K562 (cell line): ENCODE measurements at regions not wholly inside any gene's neighbourhood (a gene's known extent, or its start where the extent isn't known, plus 50 kb on each side); places are given as distances from the start of the nearest gene placed in this dataset.

Experiments used
- ATAC-seq: fragments of 200-7000 bp; cut with Tn5 transposase; 3 replicates; pipeline ENCODE4 v1.9.1; 2020; ENCODE audit warnings: moderate library complexity
- BruUV-seq: library from RNA; stranded (reverse); fragments of 400-500 nt; replicated peaks from 2 replicates; lab custom pipeline; 2021; lab: Mats Ljungman, UMichigan
- CTCF ChIA-PET: fragments of 300-600 bp; formaldehyde crosslinking; extraction: SDS; loops from one replicate; lab custom pipeline; 2021; ENCODE audit warnings: low intra/inter-chr PET ratio; lab: Yijun Ruan, JAX
- POLR2A ChIA-PET: fragments of 300-600, 350-650 bp; sonication (Branson Sonifier 250); formaldehyde crosslinking; extraction: SDS; loops from one replicate; lab custom pipeline; 2021; ENCODE audit warnings: antibody characterized with exemption, inconsistent platforms; lab: Yijun Ruan, JAX
- DNase-seq, 4 experiments: peaks; one replicate each; pipeline versions ENCODE4 v3.0.0 to v3.0.0-alpha.2; 2011 to 2018; ENCODE audit warnings: low spot score in 3 of 4, mixed read lengths in 3 of 4; ENCODE audit errors: extremely low read depth in 1 of 4
- FAIRE-seq: peaks from 2 replicates; lab custom pipeline; 2011; peaks lifted over from hg19 to GRCh38; lab: Jason Lieb, UNC
- H2AFZ ChIP-seq: 2 replicates; pipeline ENCODE4 v1.6.0; 2011; ENCODE audit warnings: low read depth, low read length, control low read depth, inconsistent platforms
- H3K27ac ChIP-seq: fragments of 200-600 bp; 3 replicates; pipeline ENCODE4 v1.8.0; 2011; ENCODE audit warnings: low read depth, mild to moderate bottlenecking, control low read depth, inconsistent platforms, low read length, moderate library complexity, mixed read lengths; ENCODE audit errors: extremely low read depth
- H3K27me3 ChIP-seq, 2 experiments: fragments of 300-600 bp in 1 of 2; 2 replicates in 1 of 2; 3 replicates in 1 of 2; pipeline versions ENCODE4 v1.6.0 to v1.8.0; 2011; ENCODE audit warnings: inconsistent platforms in 2 of 2, low read length in 2 of 2, mild to moderate bottlenecking in 1 of 2, mixed read lengths in 1 of 2, moderate library complexity in 1 of 2; ENCODE audit not compliant: control insufficient read depth in 2 of 2, insufficient read depth in 2 of 2
- H3K36me3 ChIP-seq: fragments of 300-600 bp; 3 replicates; pipeline ENCODE4 v1.8.0; 2011; ENCODE audit warnings: mild to moderate bottlenecking, low read length, inconsistent platforms; ENCODE audit not compliant: control insufficient read depth, insufficient read depth
- H3K4me1 ChIP-seq, 2 experiments: fragments of 200-600 bp in 1 of 2; replicated peaks in 1 of 2; 2 replicates in 1 of 2; 3 replicates in 1 of 2; pipeline versions ENCODE4 v1.5.1 to v1.8.0; 2011; ENCODE audit warnings: inconsistent platforms in 2 of 2, low read length in 2 of 2, mild to moderate bottlenecking in 1 of 2, mixed read lengths in 1 of 2, moderate library complexity in 1 of 2; ENCODE audit not compliant: control insufficient read depth in 2 of 2, insufficient read depth in 2 of 2
- H3K4me2 ChIP-seq: 2 replicates; pipeline ENCODE4 v1.6.1; 2011; ENCODE audit warnings: low read length, control low read depth, inconsistent platforms, mixed read lengths; ENCODE audit not compliant: insufficient read depth
- H3K4me3 ChIP-seq: fragments of 200-600 bp; sonication (generic), shearing (Covaris generic); 2 replicates; pipeline ENCODE4 v1.5.1; 2016; ENCODE audit warnings: control low read depth, inconsistent platforms
- H3K79me2 ChIP-seq: fragments of 200-600 bp; 3 replicates; pipeline ENCODE4 v1.8.0; 2011; ENCODE audit warnings: low read length, inconsistent platforms; ENCODE audit not compliant: control insufficient read depth, insufficient read depth
- H3K9ac ChIP-seq, 2 experiments: 2 replicates each; pipeline versions ENCODE4 v1.6.0 to v1.6.1; 2011; ENCODE audit warnings: low read depth in 2 of 2, low read length in 2 of 2, control low read depth in 1 of 2, inconsistent platforms in 1 of 2, mild to moderate bottlenecking in 1 of 2, mixed read lengths in 1 of 2; ENCODE audit not compliant: insufficient read depth in 1 of 2
- H3K9me1 ChIP-seq: one replicate; pipeline ENCODE4 v1.6.0; 2011; ENCODE audit warnings: inconsistent platforms, mild to moderate bottlenecking, low read length, moderate library complexity; ENCODE audit not compliant: control insufficient read depth, insufficient read depth
- H3K9me3 ChIP-seq: replicated peaks from 2 replicates; pipeline ENCODE4 v1.5.1; 2011; ENCODE audit warnings: low read depth, low read length, inconsistent platforms; ENCODE audit not compliant: control insufficient read depth, insufficient read depth
- H4K20me1 ChIP-seq: replicated peaks from 2 replicates; pipeline ENCODE4 v1.6.1; 2011; ENCODE audit warnings: low read length, inconsistent platforms, mixed read lengths; ENCODE audit not compliant: control insufficient read depth, insufficient read depth
- CHD1 ChIP-seq: fragments of 200-600 bp; sonication (generic); IDR thresholded peaks from one replicate; pipeline ENCODE4 v1.6.1; 2012; ENCODE audit warnings: mild to moderate bottlenecking, moderate library complexity, low read length, inconsistent platforms
- CHD7 ChIP-seq: fragments of 200-600 bp; sonication (generic); IDR thresholded peaks from one replicate; pipeline ENCODE4 v1.6.1; 2012; ENCODE audit warnings: mild to moderate bottlenecking, low read depth, low read length, inconsistent platforms
- EWSR1 ChIP-seq: fragments of 450-650 bp; IDR thresholded peaks from 2 replicates; pipeline ENCODE4 v1.6.1; 2018; ENCODE audit warnings: borderline replicate concordance, mild to moderate bottlenecking, low read depth, moderate library complexity; ENCODE audit not compliant: partially characterized antibody
- HMBOX1 ChIP-seq: sonication (generic); IDR thresholded peaks from 2 replicates; pipeline ENCODE4 v1.6.1; 2016
- LEF1 ChIP-seq: fragments of 450-650 bp; IDR thresholded peaks from 2 replicates; pipeline ENCODE4 v1.6.1; 2016; ENCODE audit warnings: mild to moderate bottlenecking
- MCM3 ChIP-seq: fragments of 450-650 bp; IDR thresholded peaks from 2 replicates; pipeline ENCODE4 v1.6.1; 2016
- RB1 ChIP-seq: fragments of 450-650 bp; IDR thresholded peaks from 2 replicates; pipeline ENCODE4 v1.6.1; 2017; ENCODE audit warnings: low read depth, mild to moderate bottlenecking
- ZNF444 ChIP-seq: fragments of 250-450 bp; sonication (Bioruptor Pico); IDR thresholded peaks from 2 replicates; pipeline ENCODE4 v1.4.0; 2020; ENCODE audit warnings: mild to moderate bottlenecking, moderate library complexity
- WGBS: fragments of 100-300 bp; shearing (Covaris generic); methylation state at CpG from one replicate; pipeline ENCODE4 v1.1.6; 2016; ENCODE audit warnings: low coverage, mixed read lengths; ENCODE audit not compliant: insufficient coverage; ENCODE audit errors: missing lambda C conversion rate; 5-methylcytosine and 5-hydroxymethylcytosine counted together
- in situ Hi-C: fragments of 300-500 bp; cut with MboI; formaldehyde crosslinking; loops from 4 replicates; pipeline ENCODE4 v1.15.0; 2018; ENCODE audit warnings: inconsistent platforms, mixed read lengths
- intact Hi-C: fragments of 100-400 bp; cut with micrococcal nuclease; formaldehyde crosslinking; loops from 2 replicates; pipeline ENCODE4 v1.14.2; 2022
- TF ChIP-seq, protein P1 (sequence below): fragments of 250-450 bp; sonication (Bioruptor Pico); IDR thresholded peaks from 2 replicates; pipeline ENCODE4 v1.4.0; 2020; ENCODE audit warnings: mild to moderate bottlenecking, moderate library complexity

DNA sequence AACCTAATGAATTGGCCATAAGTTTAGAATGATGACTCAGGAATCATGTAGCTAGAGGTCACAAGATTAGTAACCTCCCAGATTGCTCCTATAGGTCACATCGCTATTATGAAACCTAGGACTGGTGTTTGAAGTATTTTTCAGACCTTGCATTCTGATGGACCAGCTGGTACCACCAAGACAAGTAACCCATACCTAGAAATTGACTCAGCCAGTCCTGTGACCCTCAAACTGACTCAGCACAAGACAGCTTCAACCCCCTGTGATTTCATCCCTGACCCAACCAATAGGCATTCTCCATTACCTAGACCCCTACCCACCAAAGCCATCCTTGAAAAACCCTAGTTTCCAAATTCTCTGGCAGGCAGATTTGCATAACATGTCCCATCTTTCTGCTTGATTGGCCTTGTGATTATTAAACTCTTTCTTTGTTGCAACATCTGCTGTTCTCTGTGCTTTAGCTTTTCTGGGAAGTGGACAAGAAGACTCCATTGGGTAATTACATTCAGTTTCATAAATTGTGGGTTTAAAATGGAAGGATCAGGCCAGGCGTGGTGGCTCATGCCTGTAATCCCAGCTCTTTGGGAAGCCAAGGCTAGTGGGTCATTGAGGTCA lies 254.9 kb downstream of the IRS1 start:
- Histone ChIP-seq H3K9me1 (no peaks in the 10 kb centered on the region), H2AFZ (no peak overlapping the region), H3K4me2 (no peak overlapping the region), H3K9ac (no peak overlapping the region), H3K36me3 (no peaks in the 10 kb centered on the region), H3K27me3 (no peaks in the 10 kb centered on the region), H3K4me1 (no peaks in the 10 kb centered on the region), H4K20me1 (no peaks in the 10 kb centered on the region), H3K4me3 (no peak overlapping the region), H3K79me2 (no peaks in the 10 kb centered on the region), H3K9me3 (no peaks in the 10 kb centered on the region), H3K27ac (no peak overlapping the region)
- DNase-seq (no peak), ATAC-seq (no peak), FAIRE-seq (no peak)
- BruUV-seq: no TSS peak
- ChIA-PET POLR2A (no interaction called here), CTCF (no interaction called here)
- no peak for TF ChIP-seq HMBOX1
- no peak for TF ChIP-seq RB1
- no peak for TF ChIP-seq MCM3
- TF ChIP-seq CHD7: no peak
- no peak for TF ChIP-seq CHD1
- no peak for TF ChIP-seq EWSR1
- no peak for TF ChIP-seq ZNF444 (CRISPR knock-in tag)
- TF ChIP-seq, protein P1, sequence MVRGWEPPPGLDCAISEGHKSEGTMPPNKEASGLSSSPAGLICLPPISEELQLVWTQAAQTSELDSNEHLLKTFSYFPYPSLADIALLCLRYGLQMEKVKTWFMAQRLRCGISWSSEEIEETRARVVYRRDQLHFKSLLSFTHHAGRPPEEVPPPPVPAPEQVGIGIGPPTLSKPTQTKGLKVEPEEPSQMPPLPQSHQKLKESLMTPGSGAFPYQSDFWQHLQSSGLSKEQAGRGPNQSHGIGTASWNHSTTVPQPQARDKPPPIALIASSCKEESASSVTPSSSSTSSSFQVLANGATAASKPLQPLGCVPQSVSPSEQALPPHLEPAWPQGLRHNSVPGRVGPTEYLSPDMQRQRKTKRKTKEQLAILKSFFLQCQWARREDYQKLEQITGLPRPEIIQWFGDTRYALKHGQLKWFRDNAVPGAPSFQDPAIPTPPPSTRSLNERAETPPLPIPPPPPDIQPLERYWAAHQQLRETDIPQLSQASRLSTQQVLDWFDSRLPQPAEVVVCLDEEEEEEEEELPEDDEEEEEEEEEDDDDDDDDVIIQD (CRISPR knock-in tag): no peak
- no peak for TF ChIP-seq LEF1
- 0% methylated on average over 2 of the region's 2 CpGs for WGBS
- in situ Hi-C loops (no loop called here), intact Hi-C loops (no loop called here)
